GM12878 (cell line): ENCODE measurements at regions not wholly inside any gene's neighbourhood (a gene's known extent, or its start where the extent isn't known, plus 50 kb on each side); places are given as distances from the start of the nearest gene placed in this dataset.

Source experiments
- ATAC-seq: fragments of 200-7000 bp; cut with Tn5 transposase; 3 replicates; pipeline ENCODE4 v1.9.1; 2020; ENCODE audit warnings: mild to moderate bottlenecking, moderate library complexity
- BruUV-seq: library from RNA; stranded (reverse); fragments of 400-500 nt; replicated peaks from 2 replicates; lab custom pipeline; 2021; lab: Mats Ljungman, UMichigan
- CTCF ChIA-PET: fragments of 300-600 bp; sonication (Branson Sonifier 250); formaldehyde crosslinking; extraction: SDS; loops from one replicate; lab custom pipeline; 2021; ENCODE audit warnings: inconsistent platforms; lab: Yijun Ruan, JAX
- POLR2A ChIA-PET: fragments of 350-600 bp; formaldehyde crosslinking; extraction: SDS; loops from one replicate; lab custom pipeline; 2021; ENCODE audit warnings: inconsistent platforms; lab: Charles Lee
- RAD21 ChIA-PET: fragments of 300-600 bp; sonication (Branson Sonifier 250); formaldehyde crosslinking; loops from one replicate; lab custom pipeline; 2023; ENCODE audit warnings: antibody characterized with exemption; ENCODE audit not compliant: unreplicated experiment; lab: Charles Lee
- SMC1A ChIA-PET: fragments of 300-600 bp; sonication (Branson Sonifier 250); formaldehyde crosslinking; loops from one replicate; lab custom pipeline; 2023; ENCODE audit not compliant: unreplicated experiment, uncharacterized antibody; lab: Charles Lee
- DNase-seq: peaks from one replicate; pipeline ENCODE4 v3.0.0-alpha.2; 2011; ENCODE audit warnings: low read depth, low spot score
- FAIRE-seq: peaks from 3 replicates; lab custom pipeline; 2011; peaks lifted over from hg19 to GRCh38; lab: Jason Lieb, UNC
- H2AFZ ChIP-seq: 2 replicates; pipeline ENCODE4 v1.6.0; 2011; ENCODE audit warnings: low read depth, low read length, control low read depth; ENCODE audit not compliant: control insufficient read depth
- H3K27ac ChIP-seq: 2 replicates; pipeline ENCODE4 v1.5.1; 2011; ENCODE audit warnings: control low read depth; ENCODE audit not compliant: control insufficient read depth, insufficient read depth
- H3K27me3 ChIP-seq, 2 experiments: replicated peaks in 1 of 2; 2 replicates each; pipeline versions ENCODE4 v1.6.0 to v1.6.1; 2011; ENCODE audit warnings: low read length in 1 of 2; ENCODE audit not compliant: control insufficient read depth in 2 of 2, insufficient read depth in 2 of 2
- H3K36me3 ChIP-seq, 2 experiments: 2 replicates each; pipeline ENCODE4 v1.5.1; 2011; ENCODE audit warnings: low read length in 1 of 2; ENCODE audit not compliant: control insufficient read depth in 2 of 2, insufficient read depth in 2 of 2
- H3K4me1 ChIP-seq: 2 replicates; pipeline ENCODE4 v1.6.1; 2011; ENCODE audit warnings: mild to moderate bottlenecking, low read length, moderate library complexity, mixed read lengths; ENCODE audit not compliant: control insufficient read depth, insufficient read depth
- H3K4me2 ChIP-seq: 2 replicates; pipeline ENCODE4 v1.6.0; 2011; ENCODE audit warnings: control low read depth; ENCODE audit not compliant: control insufficient read depth, insufficient read depth
- H3K4me3 ChIP-seq: fragments of 200-600 bp; sonication (generic); 2 replicates; pipeline ENCODE4 v1.5.1; 2016
- H3K79me2 ChIP-seq: 2 replicates; pipeline ENCODE4 v1.6.0; 2011; ENCODE audit warnings: low read length; ENCODE audit not compliant: control insufficient read depth, insufficient read depth
- H3K9ac ChIP-seq: 2 replicates; pipeline ENCODE4 v1.8.0; 2011; ENCODE audit warnings: low read length, control low read depth, mixed read lengths; ENCODE audit not compliant: control insufficient read depth, insufficient read depth
- H3K9me3 ChIP-seq: replicated peaks from 3 replicates; pipeline ENCODE4 v1.5.1; 2011; ENCODE audit warnings: mild to moderate bottlenecking, low read length; ENCODE audit not compliant: control insufficient read depth, insufficient read depth
- H4K20me1 ChIP-seq: 2 replicates; pipeline ENCODE4 v1.6.0; 2011; ENCODE audit not compliant: control insufficient read depth, insufficient read depth
- CBX3 ChIP-seq: fragments of 200-600 bp; sonication (generic); IDR thresholded peaks from 2 replicates; pipeline ENCODE4 v1.6.1; 2016; ENCODE audit warnings: low read depth, borderline replicate concordance
- CHD2 ChIP-seq: IDR thresholded peaks from 2 replicates; pipeline ENCODE4 v1.6.1; 2011; ENCODE audit warnings: low read depth, low read length, improper control_type of control experiment, borderline replicate concordance
- GATAD2B ChIP-seq: fragments of 450-650 bp; conservative IDR thresholded peaks from 2 replicates; pipeline ENCODE4 v1.6.1; 2017; ENCODE audit warnings: low read depth, mild to moderate bottlenecking, moderate library complexity
- JUNB ChIP-seq: IDR thresholded peaks from 2 replicates; pipeline ENCODE4 v1.6.1; 2016; ENCODE audit warnings: antibody characterized with exemption, mild to moderate bottlenecking
- MEF2A ChIP-seq: IDR thresholded peaks from 2 replicates; pipeline ENCODE4 v1.6.1; 2011; ENCODE audit warnings: low read depth, mild to moderate bottlenecking, low read length, moderate library complexity; ENCODE audit not compliant: insufficient read depth
- NBN ChIP-seq: fragments of 450-650 bp; IDR thresholded peaks from 2 replicates; pipeline ENCODE4 v1.6.1; 2016
- NFYB ChIP-seq: IDR thresholded peaks from 2 replicates; pipeline ENCODE4 v1.6.1; 2011; ENCODE audit warnings: low read depth, mild to moderate bottlenecking, low read length, improper control_type of control experiment, moderate library complexity; ENCODE audit not compliant: insufficient read depth
- NRF1 ChIP-seq: conservative IDR thresholded peaks from 2 replicates; pipeline ENCODE4 v1.6.1; 2011; ENCODE audit warnings: mild to moderate bottlenecking, low read depth, low read length, improper control_type of control experiment
- POLR2AphosphoS2 ChIP-seq: IDR thresholded peaks from 2 replicates; pipeline ENCODE4 v1.6.1; 2011; ENCODE audit warnings: low read depth, mild to moderate bottlenecking, low read length, improper control_type of control experiment, moderate library complexity
- RAD51 ChIP-seq: fragments of 450-650 bp; IDR thresholded peaks from 2 replicates; pipeline ENCODE4 v1.6.1; 2016; ENCODE audit warnings: moderate library complexity, mild to moderate bottlenecking, inconsistent platforms
- TAF1 ChIP-seq: IDR thresholded peaks from 2 replicates; pipeline ENCODE4 v1.6.1; 2011; ENCODE audit warnings: mild to moderate bottlenecking, low read depth, low read length, borderline replicate concordance
- ZNF217 ChIP-seq: fragments of 450-650 bp; IDR thresholded peaks from 2 replicates; pipeline ENCODE4 v1.6.1; 2017; ENCODE audit warnings: antibody characterized with exemption, mild to moderate bottlenecking
- ZZZ3 ChIP-seq: IDR thresholded peaks from 2 replicates; pipeline ENCODE4 v1.6.1; 2011; ENCODE audit warnings: low read depth; ENCODE audit not compliant: control insufficient read depth, insufficient read length
- in situ Hi-C: fragments of 300-500 bp; cut with MboI; formaldehyde crosslinking; loops from 9 replicates; pipeline ENCODE4 v1.14.3; 2018; ENCODE audit warnings: mixed read lengths
- intact Hi-C: fragments of 100-400 bp; cut with micrococcal nuclease; formaldehyde crosslinking; loops from one replicate; pipeline ENCODE4 v1.14.2; 2022; ENCODE audit not compliant: unreplicated experiment
- TF ChIP-seq, protein P1 (sequence below): fragments of 450-650 bp; IDR thresholded peaks from 2 replicates; pipeline ENCODE4 v1.6.1; 2016; ENCODE audit warnings: mild to moderate bottlenecking
- TF ChIP-seq, protein P2 (sequence below): fragments of 150-350 bp; IDR thresholded peaks from 2 replicates; pipeline ENCODE4 v1.6.1; 2014; ENCODE audit warnings: mild to moderate bottlenecking, low read depth, low read length
- TF ChIP-seq, protein P3 (sequence below): IDR thresholded peaks from 2 replicates; pipeline ENCODE4 v1.6.1; 2011; ENCODE audit warnings: mild to moderate bottlenecking, low read depth, low read length, moderate library complexity; ENCODE audit not compliant: insufficient replicate concordance
- TF ChIP-seq, protein P4 (sequence below): fragments of 450-650 bp; IDR thresholded peaks from 2 replicates; pipeline ENCODE4 v1.6.1; 2017; ENCODE audit warnings: low read depth, mild to moderate bottlenecking, moderate library complexity
- TF ChIP-seq, protein P5 (sequence below): IDR thresholded peaks from 2 replicates; pipeline ENCODE4 v1.6.1; 2012; ENCODE audit warnings: low read depth, low read length, improper control_type of control experiment

DNA sequence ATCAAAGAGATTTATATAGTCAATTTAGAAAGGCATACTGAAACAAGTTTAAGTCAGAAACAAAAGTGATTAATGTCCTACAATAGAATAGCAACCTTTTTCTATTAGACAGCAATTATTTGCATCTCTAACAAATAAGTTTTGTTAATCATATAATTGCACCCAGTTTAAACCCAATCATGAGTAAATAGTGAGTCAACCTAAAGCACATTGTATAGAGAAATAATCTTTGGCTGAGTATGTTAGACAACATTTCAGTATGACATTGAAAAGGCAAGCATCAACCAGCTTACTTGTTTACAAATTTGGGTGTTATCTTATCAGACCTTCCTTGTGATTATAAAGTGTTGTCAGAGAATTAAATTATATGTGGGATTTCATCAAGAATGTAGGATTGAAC lies 209.5 kb downstream of the IL15 start:
- Histone ChIP-seq H3K9ac (no peak overlapping the region), H3K27me3 (no peaks in the 10 kb centered on the region), H3K79me2 (no peaks in the 10 kb centered on the region), H3K4me2 (no peak overlapping the region), H3K36me3 (no peaks in the 10 kb centered on the region), H3K4me3 (no peak overlapping the region), H2AFZ (no peak overlapping the region)
- ChIA-PET CTCF (no interaction called here), RAD21 (no interaction called here), POLR2A (no interaction called here)
- no peak for ATAC-seq
- BruUV-seq: no TSS peak
- DNase-seq: no peak
- FAIRE-seq: no peak
- in situ Hi-C loops: no loop called here
- no peak for TF ChIP-seq CBX3
- TF ChIP-seq, protein P1, sequence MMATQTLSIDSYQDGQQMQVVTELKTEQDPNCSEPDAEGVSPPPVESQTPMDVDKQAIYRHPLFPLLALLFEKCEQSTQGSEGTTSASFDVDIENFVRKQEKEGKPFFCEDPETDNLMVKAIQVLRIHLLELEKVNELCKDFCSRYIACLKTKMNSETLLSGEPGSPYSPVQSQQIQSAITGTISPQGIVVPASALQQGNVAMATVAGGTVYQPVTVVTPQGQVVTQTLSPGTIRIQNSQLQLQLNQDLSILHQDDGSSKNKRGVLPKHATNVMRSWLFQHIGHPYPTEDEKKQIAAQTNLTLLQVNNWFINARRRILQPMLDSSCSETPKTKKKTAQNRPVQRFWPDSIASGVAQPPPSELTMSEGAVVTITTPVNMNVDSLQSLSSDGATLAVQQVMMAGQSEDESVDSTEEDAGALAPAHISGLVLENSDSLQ: no peak
- no peak for TF ChIP-seq CHD2
- TF ChIP-seq ZZZ3: no peak
- no peak for TF ChIP-seq GATAD2B
- no peak for TF ChIP-seq JUNB
- TF ChIP-seq, protein P2, sequence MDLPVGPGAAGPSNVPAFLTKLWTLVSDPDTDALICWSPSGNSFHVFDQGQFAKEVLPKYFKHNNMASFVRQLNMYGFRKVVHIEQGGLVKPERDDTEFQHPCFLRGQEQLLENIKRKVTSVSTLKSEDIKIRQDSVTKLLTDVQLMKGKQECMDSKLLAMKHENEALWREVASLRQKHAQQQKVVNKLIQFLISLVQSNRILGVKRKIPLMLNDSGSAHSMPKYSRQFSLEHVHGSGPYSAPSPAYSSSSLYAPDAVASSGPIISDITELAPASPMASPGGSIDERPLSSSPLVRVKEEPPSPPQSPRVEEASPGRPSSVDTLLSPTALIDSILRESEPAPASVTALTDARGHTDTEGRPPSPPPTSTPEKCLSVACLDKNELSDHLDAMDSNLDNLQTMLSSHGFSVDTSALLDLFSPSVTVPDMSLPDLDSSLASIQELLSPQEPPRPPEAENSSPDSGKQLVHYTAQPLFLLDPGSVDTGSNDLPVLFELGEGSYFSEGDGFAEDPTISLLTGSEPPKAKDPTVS: no peak
- TF ChIP-seq, protein P3, sequence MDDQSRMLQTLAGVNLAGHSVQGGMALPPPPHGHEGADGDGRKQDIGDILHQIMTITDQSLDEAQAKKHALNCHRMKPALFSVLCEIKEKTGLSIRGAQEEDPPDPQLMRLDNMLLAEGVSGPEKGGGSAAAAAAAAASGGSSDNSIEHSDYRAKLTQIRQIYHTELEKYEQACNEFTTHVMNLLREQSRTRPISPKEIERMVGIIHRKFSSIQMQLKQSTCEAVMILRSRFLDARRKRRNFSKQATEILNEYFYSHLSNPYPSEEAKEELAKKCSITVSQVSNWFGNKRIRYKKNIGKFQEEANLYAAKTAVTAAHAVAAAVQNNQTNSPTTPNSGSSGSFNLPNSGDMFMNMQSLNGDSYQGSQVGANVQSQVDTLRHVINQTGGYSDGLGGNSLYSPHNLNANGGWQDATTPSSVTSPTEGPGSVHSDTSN: no peak
- TF ChIP-seq NRF1: no peak
- TF ChIP-seq ZNF217: no peak
- TF ChIP-seq POLR2AphosphoS2: no peak
- TF ChIP-seq NBN: no peak
- TF ChIP-seq MEF2A: no peak
- TF ChIP-seq, protein P4, sequence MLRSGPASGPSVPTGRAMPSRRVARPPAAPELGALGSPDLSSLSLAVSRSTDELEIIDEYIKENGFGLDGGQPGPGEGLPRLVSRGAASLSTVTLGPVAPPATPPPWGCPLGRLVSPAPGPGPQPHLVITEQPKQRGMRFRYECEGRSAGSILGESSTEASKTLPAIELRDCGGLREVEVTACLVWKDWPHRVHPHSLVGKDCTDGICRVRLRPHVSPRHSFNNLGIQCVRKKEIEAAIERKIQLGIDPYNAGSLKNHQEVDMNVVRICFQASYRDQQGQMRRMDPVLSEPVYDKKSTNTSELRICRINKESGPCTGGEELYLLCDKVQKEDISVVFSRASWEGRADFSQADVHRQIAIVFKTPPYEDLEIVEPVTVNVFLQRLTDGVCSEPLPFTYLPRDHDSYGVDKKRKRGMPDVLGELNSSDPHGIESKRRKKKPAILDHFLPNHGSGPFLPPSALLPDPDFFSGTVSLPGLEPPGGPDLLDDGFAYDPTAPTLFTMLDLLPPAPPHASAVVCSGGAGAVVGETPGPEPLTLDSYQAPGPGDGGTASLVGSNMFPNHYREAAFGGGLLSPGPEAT: no peak
- TF ChIP-seq, protein P5, sequence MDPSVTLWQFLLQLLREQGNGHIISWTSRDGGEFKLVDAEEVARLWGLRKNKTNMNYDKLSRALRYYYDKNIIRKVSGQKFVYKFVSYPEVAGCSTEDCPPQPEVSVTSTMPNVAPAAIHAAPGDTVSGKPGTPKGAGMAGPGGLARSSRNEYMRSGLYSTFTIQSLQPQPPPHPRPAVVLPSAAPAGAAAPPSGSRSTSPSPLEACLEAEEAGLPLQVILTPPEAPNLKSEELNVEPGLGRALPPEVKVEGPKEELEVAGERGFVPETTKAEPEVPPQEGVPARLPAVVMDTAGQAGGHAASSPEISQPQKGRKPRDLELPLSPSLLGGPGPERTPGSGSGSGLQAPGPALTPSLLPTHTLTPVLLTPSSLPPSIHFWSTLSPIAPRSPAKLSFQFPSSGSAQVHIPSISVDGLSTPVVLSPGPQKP: no peak
- TF ChIP-seq TAF1: no peak
- no peak for TF ChIP-seq RAD51
- TF ChIP-seq NFYB: no peak
- TF ChIP-seq, all 136 proteins: peak for 0
- H3K4me1 ChIP-seq: no peaks in the 10 kb centered on the region
- H4K20me1 ChIP-seq: no peaks in the 10 kb centered on the region
- intact Hi-C loops: no loop called here
- H3K9me3 ChIP-seq: no peaks in the 10 kb centered on the region
- H3K27ac ChIP-seq: no peak overlapping the region
- SMC1A ChIA-PET: interaction anchor here (1.2 kb wide), 1 partner anchor 11 kb away, joined by 3 read pairs; no protein-coding TSS in a partner anchor
